DND-41 (cell line): ENCODE measurements at regions not wholly inside any gene's neighbourhood (a gene's known extent, or its start where the extent isn't known, plus 50 kb on each side); places are given as distances from the start of the nearest gene placed in this dataset.

Experiments
- EZH2 ChIP-seq: IDR thresholded peaks from 3 replicates; pipeline ENCODE4 v1.6.1; 2012; ENCODE audit warnings: borderline replicate concordance, low read depth, mild to moderate bottlenecking, moderate library complexity, low read length, inconsistent platforms; ENCODE audit not compliant: severe bottlenecking
- TF ChIP-seq, protein P1 (sequence below): IDR thresholded peaks from 2 replicates; pipeline ENCODE4 v1.5.1; 2012; ENCODE audit warnings: borderline replicate concordance, low read length, moderate library complexity, mild to moderate bottlenecking; ENCODE audit not compliant: poor library complexity, severe bottlenecking; ENCODE audit errors: extremely low read depth

DNA sequence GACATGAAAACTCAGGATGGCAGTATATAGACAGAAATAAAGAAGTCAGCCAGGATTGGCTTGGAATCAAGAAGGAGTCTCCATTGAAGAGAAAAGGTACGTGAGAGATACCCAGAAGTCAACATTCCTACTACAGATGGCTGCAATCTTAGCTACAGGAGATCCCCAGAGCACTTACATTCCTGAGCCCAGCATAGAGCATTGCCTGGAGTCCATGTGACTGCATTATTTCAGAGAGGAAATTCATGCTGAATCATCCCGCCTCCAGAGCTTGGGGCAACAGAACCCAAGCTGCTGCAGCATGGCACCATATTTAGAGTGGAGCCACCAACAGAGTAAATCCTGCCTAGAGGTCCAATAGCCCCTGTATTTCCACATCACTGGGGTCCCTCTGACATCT is 125.0 kb upstream of the GRIK2 start:
- TF ChIP-seq, protein P1, sequence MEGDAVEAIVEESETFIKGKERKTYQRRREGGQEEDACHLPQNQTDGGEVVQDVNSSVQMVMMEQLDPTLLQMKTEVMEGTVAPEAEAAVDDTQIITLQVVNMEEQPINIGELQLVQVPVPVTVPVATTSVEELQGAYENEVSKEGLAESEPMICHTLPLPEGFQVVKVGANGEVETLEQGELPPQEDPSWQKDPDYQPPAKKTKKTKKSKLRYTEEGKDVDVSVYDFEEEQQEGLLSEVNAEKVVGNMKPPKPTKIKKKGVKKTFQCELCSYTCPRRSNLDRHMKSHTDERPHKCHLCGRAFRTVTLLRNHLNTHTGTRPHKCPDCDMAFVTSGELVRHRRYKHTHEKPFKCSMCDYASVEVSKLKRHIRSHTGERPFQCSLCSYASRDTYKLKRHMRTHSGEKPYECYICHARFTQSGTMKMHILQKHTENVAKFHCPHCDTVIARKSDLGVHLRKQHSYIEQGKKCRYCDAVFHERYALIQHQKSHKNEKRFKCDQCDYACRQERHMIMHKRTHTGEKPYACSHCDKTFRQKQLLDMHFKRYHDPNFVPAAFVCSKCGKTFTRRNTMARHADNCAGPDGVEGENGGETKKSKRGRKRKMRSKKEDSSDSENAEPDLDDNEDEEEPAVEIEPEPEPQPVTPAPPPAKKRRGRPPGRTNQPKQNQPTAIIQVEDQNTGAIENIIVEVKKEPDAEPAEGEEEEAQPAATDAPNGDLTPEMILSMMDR, result no peak
- no peak for TF ChIP-seq EZH2
